ENCODE measurements at regions not wholly inside any gene's neighbourhood (a gene's known extent, or its start where the extent isn't known, plus 50 kb on each side); places are given as distances from the start of the nearest gene placed in this dataset.

- no peak overlapping the region for H3K4me3 ChIP-seq (replicated peaks; ENCODE audit: low read depth, low read length)
- no peak for DNase-seq (ENCODE audit: extremely low read depth, insufficient read length)
- no peaks in the 10 kb centered on the region for H3K36me3 ChIP-seq (ENCODE audit: control insufficient read depth, insufficient read depth, low read length)
- TF ChIP-seq CTCF (IDR thresholded peaks at IDR 0.05; ENCODE audit: insufficient read depth, low read length, poor library complexity, severe bottlenecking), result no peak
- H3K27me3 ChIP-seq (replicated peaks; ENCODE audit: control insufficient read depth, insufficient read depth, low read length), result no peaks in the 10 kb centered on the region
These were observed 1253.8 kb upstream of the TMEM132C start for GRCh38 chr12:127013197-127013596.

GRCh38 chr12:127014079-127014478 is 1252.9 kb upstream of the TMEM132C start:
- Histone ChIP-seq H3K27me3 (replicated peaks; ENCODE audit: control insufficient read depth, insufficient read depth, low read length) (no peaks in the 10 kb centered on the region), H3K36me3 (ENCODE audit: control insufficient read depth, insufficient read depth, low read length) (no peaks in the 10 kb centered on the region), H3K4me3 (replicated peaks; ENCODE audit: low read depth, low read length) (no peak overlapping the region)
- no peak for DNase-seq (ENCODE audit: extremely low read depth, insufficient read length)
- TF ChIP-seq CTCF (IDR thresholded peaks at IDR 0.05; ENCODE audit: insufficient read depth, low read length, poor library complexity, severe bottlenecking), result no peak

GRCh38 chr12:127024791-127025190 is 1242.2 kb upstream of the TMEM132C start:
- no peak for TF ChIP-seq CTCF (IDR thresholded peaks at IDR 0.05; ENCODE audit: insufficient read depth, low read length, poor library complexity, severe bottlenecking)
- Histone ChIP-seq H3K36me3 (ENCODE audit: control insufficient read depth, insufficient read depth, low read length) (no peaks in the 10 kb centered on the region), H3K4me3 (replicated peaks; ENCODE audit: low read depth, low read length) (no peak overlapping the region), H3K27me3 (replicated peaks; ENCODE audit: control insufficient read depth, insufficient read depth, low read length) (no peaks in the 10 kb centered on the region)
- no peak for DNase-seq (ENCODE audit: extremely low read depth, insufficient read length)

GRCh38 chr12:127025545-127025944 is 1241.4 kb upstream of the TMEM132C start:
- H3K36me3 ChIP-seq (ENCODE audit: control insufficient read depth, insufficient read depth, low read length), result no peaks in the 10 kb centered on the region
- TF ChIP-seq CTCF (IDR thresholded peaks at IDR 0.05; ENCODE audit: insufficient read depth, low read length, poor library complexity, severe bottlenecking), result peak; percentile 36
- no peak for DNase-seq (ENCODE audit: extremely low read depth, insufficient read length)
- H3K27me3 ChIP-seq (replicated peaks; ENCODE audit: control insufficient read depth, insufficient read depth, low read length), result no peaks in the 10 kb centered on the region
- H3K4me3 ChIP-seq (replicated peaks; ENCODE audit: low read depth, low read length), result no peak overlapping the region

- no peak overlapping the region for H3K4me3 ChIP-seq (replicated peaks; ENCODE audit: low read depth, low read length)
- DNase-seq (ENCODE audit: extremely low read depth, insufficient read length), result no peak
- H3K36me3 ChIP-seq (ENCODE audit: control insufficient read depth, insufficient read depth, low read length), result no peaks in the 10 kb centered on the region
- TF ChIP-seq CTCF (IDR thresholded peaks at IDR 0.05; ENCODE audit: insufficient read depth, low read length, poor library complexity, severe bottlenecking), result no peak
- H3K27me3 ChIP-seq (replicated peaks; ENCODE audit: control insufficient read depth, insufficient read depth, low read length), result no peaks in the 10 kb centered on the region
These were observed 1231.7 kb upstream of the TMEM132C start for GRCh38 chr12:127035011-127035879.

All from GM06990 (cell line).